GM12872 (cell line): ENCODE measurements at regions not wholly inside any gene's neighbourhood (a gene's known extent, or its start where the extent isn't known, plus 50 kb on each side); places are given as distances from the start of the nearest gene placed in this dataset.

Experiments used
- CTCF ChIP-seq: IDR thresholded peaks from 3 replicates; pipeline ENCODE4 v1.5.1; 2011; ENCODE audit warnings: low read depth, mild to moderate bottlenecking, low read length, moderate library complexity; ENCODE audit not compliant: insufficient read depth

GRCh38 chr13:47184321-47184720 is 287.5 kb upstream of the HTR2A start:
- TF ChIP-seq CTCF, result no peak

- TF ChIP-seq CTCF, result no peak
These were observed 282.5 kb upstream of the HTR2A start for GRCh38 chr13:47179321-47179720.

GRCh38 chr13:47178090-47178950 is 281.5 kb upstream of the HTR2A start:
- TF ChIP-seq CTCF, result no peak

GRCh38 chr13:47175172-47175866 is 278.5 kb upstream of the HTR2A start:
- no peak for TF ChIP-seq CTCF

- TF ChIP-seq CTCF, result no peak
These were observed 274.1 kb upstream of the HTR2A start for GRCh38 chr13:47170971-47171370.

GRCh38 chr13:47168618-47169017 is 271.8 kb upstream of the HTR2A start:
- no peak for TF ChIP-seq CTCF

GRCh38 chr13:47168066-47168465 is 271.2 kb upstream of the HTR2A start:
- no peak for TF ChIP-seq CTCF
